GM21576 (cell line): ENCODE measurements at regions not wholly inside any gene's neighbourhood (a gene's known extent, or its start where the extent isn't known, plus 50 kb on each side); places are given as distances from the start of the nearest gene placed in this dataset.

Experiments used
- ATAC-seq: cut with Tn5 transposase; IDR thresholded peaks from one replicate; pipeline ENCODE4 v1.9.1; 2021; ENCODE audit warnings: mild to moderate bottlenecking, moderate library complexity; ENCODE audit not compliant: unreplicated experiment

DNA sequence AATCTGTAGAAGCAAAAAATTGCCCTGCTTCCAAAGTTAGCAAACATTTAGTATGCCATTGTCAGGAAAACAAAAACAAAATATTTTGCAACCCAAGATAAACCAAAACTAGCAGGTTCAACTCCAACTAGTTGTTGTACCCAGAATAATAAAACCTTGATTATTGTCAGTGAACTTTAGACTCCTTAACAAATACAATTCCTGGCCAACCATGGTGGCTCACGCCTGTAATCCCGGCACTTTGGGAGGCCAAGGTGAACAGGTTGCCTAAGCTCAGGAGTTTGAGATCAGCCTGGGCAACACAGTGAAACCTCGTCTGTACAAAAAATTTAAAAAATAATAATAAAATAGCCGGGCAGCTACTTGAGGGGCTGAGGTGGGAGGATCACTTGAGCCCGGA, 53.6 kb upstream of the EPCAM start:
- no peak for ATAC-seq

DNA sequence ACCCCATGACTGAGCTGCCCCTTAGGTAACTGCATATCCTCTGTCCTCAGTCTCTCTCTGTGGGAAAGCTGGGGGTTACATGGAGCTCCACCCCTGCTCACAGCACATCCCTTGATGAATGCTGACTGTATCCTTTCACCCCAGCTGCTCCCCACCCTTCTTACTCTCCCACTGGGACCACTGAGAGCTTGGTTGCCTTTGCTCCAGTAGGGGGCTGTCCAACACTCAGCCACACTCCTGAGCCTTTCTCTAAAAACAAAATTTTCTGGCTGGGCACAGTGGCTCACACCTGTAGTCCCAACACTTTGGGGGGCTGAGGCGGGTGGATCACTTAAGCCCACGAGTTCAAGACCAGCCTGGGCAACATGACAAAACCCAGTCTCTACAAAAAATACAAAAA, 55.4 kb upstream of the EPCAM start:
- no peak for ATAC-seq

DNA sequence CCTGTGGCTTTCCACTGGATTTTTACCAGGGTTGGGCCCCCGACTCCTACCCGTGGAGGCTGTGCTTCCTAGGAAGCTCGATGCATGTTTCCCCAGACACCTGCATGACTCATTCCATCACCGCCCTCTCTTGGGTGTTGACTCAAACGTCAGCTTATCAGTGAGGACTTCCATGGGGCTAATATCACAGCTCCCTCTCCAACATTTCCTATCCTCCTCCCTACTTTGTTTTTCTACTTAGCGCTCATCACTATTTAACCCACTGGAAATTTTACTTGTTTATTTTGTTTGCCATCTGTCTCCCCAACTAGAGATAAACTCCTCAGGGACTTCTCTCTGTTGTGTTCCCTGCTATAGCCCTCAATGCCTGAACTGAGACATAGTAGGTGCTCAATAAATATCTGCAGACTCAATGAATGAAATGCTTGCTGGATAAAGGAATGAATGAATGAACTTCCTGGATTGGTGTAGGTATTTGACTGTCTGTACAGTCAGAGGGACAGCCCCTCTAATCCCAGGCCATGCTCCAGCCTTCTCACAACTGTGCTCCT, 55.9 kb upstream of the EPCAM start:
- ATAC-seq: no peak

DNA sequence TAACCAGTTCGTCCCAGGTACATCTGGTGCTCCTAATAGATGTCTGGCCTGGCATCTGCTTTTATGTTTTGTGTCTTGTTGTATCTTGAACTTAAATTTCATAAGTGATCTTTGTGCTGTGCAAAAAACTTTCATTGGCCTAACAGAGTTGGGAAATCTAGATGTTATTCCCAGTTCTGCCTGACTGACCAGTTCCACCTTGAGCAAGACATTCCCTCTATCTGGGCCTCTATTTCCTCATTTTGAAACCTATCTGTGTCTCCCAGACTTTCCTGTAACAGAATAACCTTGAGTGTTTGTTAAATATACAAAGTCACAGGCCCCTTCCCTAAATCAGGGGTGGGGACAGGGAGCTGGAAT, 56.6 kb upstream of the EPCAM start:
- no peak for ATAC-seq

DNA sequence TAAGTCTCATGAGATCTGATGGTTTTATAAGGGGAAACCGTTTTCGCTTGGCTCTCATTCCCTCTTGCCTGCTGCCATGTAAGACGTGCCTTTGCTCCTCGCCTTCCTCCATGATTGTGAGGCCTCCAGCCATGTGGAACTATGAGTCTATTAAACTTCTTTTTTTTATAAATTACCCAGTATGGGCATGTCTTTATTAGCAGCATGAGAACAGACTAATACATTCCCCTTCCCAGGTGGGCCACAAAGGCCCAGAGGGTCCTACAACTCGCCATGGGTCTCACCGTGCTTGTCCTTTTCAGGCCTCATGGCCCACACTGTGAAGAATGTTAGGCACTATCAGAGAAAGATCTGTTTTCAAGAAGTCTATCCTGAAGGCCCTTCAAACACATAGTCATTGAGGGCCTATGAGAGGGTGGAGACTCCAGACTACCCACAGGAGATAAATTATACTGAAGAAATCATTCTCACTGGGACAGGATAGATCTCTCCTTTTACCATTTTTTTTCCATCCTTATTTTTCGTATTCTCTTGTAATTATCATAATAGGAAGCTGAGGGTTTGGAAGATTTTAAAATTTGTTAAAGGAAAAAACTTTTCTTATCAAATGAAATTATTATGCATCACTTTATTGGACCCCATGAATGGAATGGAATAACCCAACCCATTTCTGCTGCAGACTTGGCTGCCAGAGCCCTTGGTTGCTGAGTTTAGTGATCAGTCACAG, 57.2 kb upstream of the EPCAM start:
- ATAC-seq: no peak

DNA sequence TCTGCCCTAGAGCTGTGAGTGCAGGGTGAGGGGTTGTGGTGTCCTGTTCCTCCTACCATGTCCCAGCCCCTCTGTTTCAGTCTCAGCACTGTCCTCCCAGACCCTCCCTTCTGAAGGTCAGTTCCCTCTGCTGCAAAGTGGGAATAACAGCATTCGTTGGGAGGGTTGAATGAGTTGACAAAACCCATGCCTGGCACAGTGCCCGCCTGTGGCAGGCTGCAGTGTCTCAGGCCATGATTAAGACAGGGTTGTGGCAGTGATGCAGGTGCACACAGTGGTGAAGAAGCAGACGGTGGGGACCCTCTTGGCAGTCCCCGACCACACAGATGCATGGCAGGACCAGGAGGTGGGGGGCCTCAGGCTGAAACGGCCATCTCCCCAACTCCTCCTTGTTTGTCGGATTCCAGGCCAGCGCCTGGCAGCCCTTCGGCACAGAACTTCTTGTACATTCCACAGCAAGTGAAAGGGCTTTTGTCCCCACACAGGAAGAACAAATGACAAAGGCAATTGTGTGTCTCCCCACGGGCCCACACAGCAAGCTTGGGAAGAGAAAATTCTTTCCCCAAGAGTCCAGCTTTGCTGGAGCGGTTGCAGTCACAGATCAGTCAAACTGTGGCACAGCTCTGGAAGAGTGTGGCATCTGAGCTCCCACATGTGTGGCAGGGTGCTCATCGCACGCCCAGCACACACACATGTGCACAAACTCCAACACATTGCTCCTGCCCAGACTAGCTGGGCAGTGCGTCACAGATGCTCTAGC, 58.1 kb upstream of the EPCAM start:
- ATAC-seq: peak; percentile 6

DNA sequence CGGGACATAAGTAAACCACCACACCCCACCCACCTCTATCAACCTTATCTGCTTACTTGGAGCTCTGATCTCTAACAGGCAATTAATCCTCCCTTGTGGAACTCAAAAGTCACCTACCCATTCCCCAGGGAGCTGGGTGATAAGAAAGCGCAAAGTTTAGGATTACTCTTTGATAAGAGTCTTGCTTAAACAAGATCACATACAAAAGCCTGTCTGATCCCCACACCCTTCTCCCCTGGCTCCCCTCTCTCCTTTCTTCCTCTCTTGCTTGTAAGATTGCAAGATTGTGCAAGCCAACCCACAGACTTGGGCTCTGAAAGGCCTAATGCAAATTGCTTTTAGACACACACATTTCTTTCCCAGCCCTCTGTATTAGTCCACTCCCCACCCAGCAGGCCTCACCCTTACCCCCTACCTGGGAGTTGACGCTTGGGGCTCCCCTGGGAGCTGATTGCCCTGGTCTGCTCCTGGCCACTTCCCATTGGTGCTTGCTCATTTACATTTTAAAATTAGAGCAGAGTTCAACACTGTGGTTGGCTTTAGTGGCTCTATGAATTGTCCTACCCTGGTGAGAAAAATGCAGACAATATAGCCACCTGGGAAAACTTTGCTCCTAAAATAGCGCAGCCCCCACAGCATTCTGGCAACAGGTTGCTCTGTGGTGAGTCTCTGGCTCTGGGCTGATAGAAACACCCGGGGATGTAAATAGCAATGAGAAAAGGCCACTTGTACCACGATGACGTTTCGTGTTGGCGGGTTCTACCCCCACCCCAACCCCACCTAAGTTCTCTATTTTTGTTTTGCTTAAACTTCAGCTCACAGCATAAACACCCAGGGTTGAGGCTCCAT, 58.9 kb upstream of the EPCAM start:
- peak; percentile 85 for ATAC-seq

DNA sequence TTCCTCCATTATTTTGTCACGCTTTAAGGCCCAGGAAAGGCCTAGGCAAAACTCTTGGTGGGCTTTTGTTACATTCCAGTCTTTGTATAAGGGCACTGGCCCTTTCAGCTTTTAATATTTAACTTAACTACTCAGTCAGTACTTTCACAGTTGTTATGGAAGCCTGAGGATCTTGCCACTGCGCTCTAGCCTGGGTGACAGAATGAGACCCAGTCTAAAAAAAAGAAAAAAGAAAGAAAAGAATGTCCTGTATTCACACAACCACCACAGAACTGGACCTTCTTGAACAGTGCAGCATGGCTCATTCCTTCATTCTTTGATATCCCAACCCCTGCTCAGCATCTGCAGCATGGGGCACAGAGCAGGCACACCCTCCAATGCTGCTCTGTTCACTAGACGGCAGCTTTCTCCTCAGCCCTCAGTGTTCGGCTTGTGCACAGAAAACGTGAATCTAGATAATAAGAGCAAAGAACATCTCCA, 59.6 kb upstream of the EPCAM start:
- ATAC-seq: peak; percentile 3

DNA sequence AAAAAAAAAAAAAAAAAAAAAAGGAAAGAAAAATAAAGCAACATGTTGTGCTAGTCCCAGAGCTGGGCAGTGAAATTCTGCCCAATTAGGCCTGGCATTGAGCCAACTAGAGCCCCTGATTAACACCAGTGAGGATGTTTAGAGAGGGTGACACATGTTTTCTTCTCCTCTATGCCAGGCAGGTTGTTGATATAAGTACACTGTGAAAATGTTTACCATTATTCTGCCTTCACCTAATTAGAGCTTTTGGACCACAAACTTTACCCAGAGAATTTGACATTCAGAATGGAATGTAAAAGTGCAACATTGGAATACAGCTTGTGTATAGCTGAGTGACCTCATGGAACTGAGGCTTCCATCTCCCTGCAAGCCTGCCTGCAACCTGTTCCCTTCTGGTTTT, 62.0 kb upstream of the EPCAM start:
- ATAC-seq: no peak

DNA sequence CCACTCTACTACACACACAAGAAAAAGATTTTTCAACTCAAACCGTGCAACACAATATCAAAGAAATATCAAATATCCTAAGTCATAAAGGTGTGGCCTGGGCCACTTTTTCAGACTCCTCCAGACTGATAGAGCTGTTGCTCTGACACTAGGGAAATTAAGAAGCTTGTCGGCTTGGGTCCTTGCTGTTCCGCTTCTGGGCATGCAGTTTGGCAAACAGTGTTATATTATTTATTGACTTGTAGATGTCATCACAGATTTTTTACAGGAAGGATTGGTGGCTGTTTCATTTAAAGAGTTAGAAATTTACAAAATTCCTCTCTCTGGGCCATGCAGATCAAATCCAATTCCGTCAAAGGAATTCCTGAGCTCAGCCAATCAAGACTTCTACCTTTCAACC, 64.5 kb upstream of the EPCAM start:
- no peak for ATAC-seq

DNA sequence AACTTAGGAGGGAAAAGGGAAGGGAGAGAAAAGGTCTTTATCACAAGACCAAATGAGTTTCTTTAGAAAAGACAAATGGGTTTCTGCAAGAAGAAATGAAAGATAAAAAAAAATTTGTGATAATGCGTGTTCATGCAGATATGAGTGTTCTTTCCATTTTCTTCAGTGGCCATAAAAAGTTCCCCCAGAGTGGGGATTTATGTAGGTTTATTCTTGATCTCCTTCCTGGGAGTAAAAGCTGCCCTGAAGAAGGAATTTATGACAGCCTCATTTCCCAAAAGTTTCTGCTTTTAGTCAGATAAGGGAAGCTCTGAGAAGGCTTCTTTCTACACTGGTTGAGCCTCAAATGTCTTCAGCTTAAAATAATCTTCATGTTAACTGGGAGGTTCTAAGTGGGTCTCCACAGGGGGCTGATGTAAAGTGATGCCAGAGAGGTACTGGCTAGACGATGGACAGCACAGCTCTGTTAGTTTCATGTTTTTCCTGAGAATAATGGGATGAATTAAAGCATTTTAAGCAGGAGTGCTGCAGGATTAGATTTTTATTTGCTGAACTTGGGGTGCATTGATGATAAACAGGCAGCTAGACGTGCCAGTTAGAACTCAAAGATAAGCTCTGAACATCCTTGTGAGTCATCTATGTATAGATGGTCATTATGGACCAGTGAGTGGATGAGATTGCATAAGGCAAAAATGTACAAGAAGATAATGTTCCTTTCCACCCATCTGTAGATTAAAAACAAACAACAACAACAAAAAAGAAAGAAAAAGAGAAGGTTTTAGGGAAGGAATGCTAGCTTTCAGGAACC, 65.6 kb upstream of the EPCAM start:
- ATAC-seq: no peak

DNA sequence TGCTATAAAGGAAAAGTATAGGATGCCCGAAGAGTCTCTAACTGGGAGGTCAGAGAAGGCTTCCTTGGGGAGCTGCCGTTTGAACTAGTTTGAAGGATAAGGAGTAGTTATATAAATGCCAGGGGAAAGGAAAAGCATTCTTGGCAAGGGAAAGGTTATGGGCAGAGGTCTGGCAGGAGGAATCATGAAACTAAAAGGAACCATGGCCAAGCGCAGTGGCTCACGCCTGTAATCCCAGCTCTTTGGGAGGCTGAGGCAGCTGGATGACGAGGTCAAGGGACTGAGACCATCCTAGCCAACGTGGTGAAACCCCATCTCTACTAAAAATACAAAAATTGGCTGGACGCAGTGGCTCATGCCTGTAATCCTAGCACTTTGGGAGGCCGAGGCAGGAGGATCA, 66.8 kb upstream of the EPCAM start:
- ATAC-seq: no peak

DNA sequence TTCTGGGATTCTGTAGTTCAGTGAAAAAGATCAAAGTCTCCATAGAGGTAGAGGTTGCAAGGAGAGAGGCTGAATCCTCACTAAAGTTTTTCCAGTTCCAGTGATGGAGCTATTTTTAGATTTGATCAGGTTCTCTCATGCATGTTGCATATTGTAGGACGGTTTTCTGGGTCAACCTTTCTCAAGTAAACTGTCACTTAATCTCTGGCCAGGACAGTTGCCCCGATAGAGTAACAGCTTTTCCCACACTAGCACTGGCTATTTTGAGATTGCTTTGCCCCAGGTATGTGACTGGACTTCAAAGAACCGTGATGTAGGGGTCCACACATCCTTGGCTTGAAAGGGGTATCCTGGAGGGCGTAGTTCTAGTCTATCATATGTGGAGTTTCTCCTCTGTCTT, 67.4 kb upstream of the EPCAM start:
- no peak for ATAC-seq

DNA sequence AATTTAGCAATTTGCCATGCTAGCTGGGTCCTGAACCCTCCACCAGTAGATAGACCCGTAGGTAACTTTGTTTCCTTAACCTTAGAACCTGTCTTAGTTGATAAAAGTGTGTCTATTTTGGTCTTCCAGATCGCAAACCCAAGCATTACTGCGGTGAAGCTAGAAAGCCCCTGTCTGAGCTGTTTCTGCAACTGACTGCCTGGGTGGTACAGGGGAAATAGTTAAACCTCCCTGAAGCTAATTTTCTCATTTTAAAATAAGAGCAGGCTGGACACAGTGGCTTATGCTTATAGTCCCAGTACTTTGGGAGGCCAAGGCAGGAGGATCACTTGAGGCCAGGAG, 67.9 kb upstream of the EPCAM start:
- ATAC-seq: peak; percentile 65

DNA sequence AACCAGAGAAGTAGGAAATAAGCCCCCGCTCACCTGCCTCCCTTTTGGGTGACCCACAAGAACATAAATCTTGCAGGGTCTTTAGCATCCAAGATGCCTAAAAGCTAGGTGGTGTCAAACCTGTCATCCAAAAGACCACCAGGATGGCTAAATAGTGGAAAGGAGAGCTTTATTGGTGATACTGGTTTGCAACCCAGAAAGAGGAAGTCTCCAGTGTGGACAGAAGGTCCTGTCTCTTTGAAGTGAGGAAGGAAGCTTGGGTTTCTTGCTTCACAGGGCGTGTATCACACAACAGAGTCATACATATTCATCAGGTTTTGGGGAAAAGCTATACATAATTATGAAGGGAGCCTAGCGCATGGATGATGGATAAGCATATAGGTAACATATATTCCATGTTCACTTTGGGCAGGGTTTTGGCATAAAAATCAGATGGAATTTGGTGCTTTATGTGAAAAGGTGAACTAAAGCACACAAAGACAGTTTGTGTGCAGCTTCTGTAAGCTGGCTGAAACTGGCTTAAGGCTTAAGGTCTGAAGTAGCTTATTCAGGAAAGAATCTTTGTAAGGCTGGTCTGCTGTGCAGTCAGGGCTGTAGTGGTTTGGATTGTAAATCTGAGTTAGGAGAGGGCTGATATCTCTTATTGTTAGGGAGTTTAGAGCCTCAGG, 68.4 kb upstream of the EPCAM start:
- peak; percentile 80 for ATAC-seq

DNA sequence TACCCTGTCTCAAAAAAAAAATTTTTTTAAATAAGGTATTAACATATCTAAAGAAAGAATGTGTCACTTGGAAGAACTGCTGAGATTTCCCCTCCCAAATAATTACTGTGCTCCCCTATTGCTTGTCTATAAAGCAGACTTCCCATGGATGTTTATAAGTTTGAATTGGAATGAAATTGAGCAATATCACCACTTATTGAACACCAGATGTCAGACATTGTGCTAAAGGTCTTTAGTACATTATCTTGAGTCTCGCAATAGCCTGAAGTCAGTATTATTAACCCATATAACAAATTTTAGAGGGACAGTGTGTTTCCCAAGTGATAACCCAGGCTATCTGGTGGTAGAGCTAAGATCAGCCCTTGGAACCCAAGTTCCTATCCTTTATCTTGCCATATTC, 69.0 kb upstream of the EPCAM start:
- no peak for ATAC-seq

DNA sequence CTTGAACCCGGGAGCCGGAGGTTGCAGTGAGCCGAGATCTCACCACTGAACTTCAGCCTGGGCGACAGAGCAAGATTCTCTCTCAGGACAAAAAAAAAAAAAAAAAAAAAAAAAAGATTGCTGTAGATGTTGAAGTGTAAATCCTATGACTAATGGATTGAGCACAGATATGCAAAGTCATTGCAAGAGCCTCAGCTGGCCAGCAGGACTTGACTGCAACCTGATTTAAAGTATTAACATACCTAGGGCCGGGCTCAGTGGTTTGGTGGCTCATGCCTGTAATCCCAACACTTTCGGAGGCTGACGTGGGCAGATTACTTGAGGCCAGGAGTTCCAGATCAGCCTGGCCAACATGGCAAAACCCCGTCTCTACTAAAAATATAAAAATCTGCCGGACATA, 69.6 kb upstream of the EPCAM start:
- no peak for ATAC-seq

DNA sequence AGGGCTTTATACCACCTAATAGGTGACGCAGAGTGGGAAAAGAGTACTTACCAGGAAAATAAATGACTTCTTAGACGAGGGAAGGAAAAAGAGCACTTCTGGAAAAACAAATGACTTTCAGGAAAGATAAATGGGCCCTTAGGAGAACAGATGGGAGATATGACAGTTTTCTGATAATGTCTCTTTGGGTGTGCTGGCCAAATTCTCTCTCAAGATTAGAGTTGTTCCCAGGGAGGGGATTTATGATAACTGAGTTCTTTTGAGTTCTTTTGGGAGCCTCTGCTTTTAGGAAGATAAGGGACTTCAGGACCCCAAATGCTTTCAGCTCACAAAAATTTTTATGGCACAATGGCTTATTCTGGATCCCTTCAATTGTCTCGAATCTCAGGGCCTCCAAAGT, 70.3 kb upstream of the EPCAM start:
- ATAC-seq: no peak

DNA sequence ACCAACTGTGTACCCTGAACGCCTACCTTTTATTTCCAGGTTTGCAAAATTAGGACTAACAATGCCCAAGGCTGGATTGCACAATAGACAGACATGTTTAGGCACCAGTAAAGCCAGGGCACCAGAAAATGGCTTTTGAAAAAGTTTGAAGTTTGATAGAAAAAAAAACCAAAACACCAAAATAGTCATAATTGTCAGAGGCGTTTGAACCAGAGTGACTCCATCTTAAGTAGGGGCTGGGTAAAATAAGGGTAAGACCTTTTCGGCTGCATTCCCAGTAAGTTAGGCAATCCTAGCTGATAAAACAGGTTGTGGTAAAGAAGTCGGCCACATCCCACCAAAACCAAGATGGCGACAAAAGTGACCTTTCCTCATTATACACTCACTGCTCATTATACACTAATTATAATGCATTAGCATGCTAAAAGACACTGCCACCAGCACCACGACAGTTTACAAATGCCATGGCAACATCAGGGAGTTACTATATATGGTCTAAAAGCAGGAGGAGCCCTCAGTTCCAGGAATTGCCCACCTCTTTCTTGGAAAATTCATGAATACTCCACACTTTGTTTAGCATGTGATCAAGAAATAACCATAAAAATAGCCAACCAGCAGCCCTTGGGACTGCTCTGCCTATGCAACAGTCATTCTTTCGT, 71.2 kb upstream of the EPCAM start:
- no peak for ATAC-seq
